GM12878 (cell line): ENCODE measurements at regions not wholly inside any gene's neighbourhood (a gene's known extent, or its start where the extent isn't known, plus 50 kb on each side); places are given as distances from the start of the nearest gene placed in this dataset.

Experiments
- ATAC-seq: fragments of 200-7000 bp; cut with Tn5 transposase; 3 replicates; pipeline ENCODE4 v1.9.1; 2020; ENCODE audit warnings: mild to moderate bottlenecking, moderate library complexity
- BruUV-seq: library from RNA; stranded (reverse); fragments of 400-500 nt; replicated peaks from 2 replicates; lab custom pipeline; 2021; lab: Mats Ljungman, UMichigan
- CTCF ChIA-PET: fragments of 300-600 bp; sonication (Branson Sonifier 250); formaldehyde crosslinking; extraction: SDS; loops from one replicate; lab custom pipeline; 2021; ENCODE audit warnings: inconsistent platforms; lab: Yijun Ruan, JAX
- POLR2A ChIA-PET: fragments of 350-600 bp; formaldehyde crosslinking; extraction: SDS; loops from one replicate; lab custom pipeline; 2021; ENCODE audit warnings: inconsistent platforms; lab: Charles Lee
- RAD21 ChIA-PET: fragments of 300-600 bp; sonication (Branson Sonifier 250); formaldehyde crosslinking; loops from one replicate; lab custom pipeline; 2023; ENCODE audit warnings: antibody characterized with exemption; ENCODE audit not compliant: unreplicated experiment; lab: Charles Lee
- SMC1A ChIA-PET: fragments of 300-600 bp; sonication (Branson Sonifier 250); formaldehyde crosslinking; loops from one replicate; lab custom pipeline; 2023; ENCODE audit not compliant: unreplicated experiment, uncharacterized antibody; lab: Charles Lee
- DNase-seq: peaks from one replicate; pipeline ENCODE4 v3.0.0-alpha.2; 2011; ENCODE audit warnings: low read depth, low spot score
- FAIRE-seq: peaks from 3 replicates; lab custom pipeline; 2011; peaks lifted over from hg19 to GRCh38; lab: Jason Lieb, UNC
- H2AFZ ChIP-seq: 2 replicates; pipeline ENCODE4 v1.6.0; 2011; ENCODE audit warnings: low read depth, low read length, control low read depth; ENCODE audit not compliant: control insufficient read depth
- H3K27ac ChIP-seq: 2 replicates; pipeline ENCODE4 v1.5.1; 2011; ENCODE audit warnings: control low read depth; ENCODE audit not compliant: control insufficient read depth, insufficient read depth
- H3K27me3 ChIP-seq, 2 experiments: replicated peaks in 1 of 2; 2 replicates each; pipeline versions ENCODE4 v1.6.0 to v1.6.1; 2011; ENCODE audit warnings: low read length in 1 of 2; ENCODE audit not compliant: control insufficient read depth in 2 of 2, insufficient read depth in 2 of 2
- H3K36me3 ChIP-seq, 2 experiments: 2 replicates each; pipeline ENCODE4 v1.5.1; 2011; ENCODE audit warnings: low read length in 1 of 2; ENCODE audit not compliant: control insufficient read depth in 2 of 2, insufficient read depth in 2 of 2
- H3K4me1 ChIP-seq: 2 replicates; pipeline ENCODE4 v1.6.1; 2011; ENCODE audit warnings: mild to moderate bottlenecking, low read length, moderate library complexity, mixed read lengths; ENCODE audit not compliant: control insufficient read depth, insufficient read depth
- H3K4me2 ChIP-seq: 2 replicates; pipeline ENCODE4 v1.6.0; 2011; ENCODE audit warnings: control low read depth; ENCODE audit not compliant: control insufficient read depth, insufficient read depth
- H3K4me3 ChIP-seq: fragments of 200-600 bp; sonication (generic); 2 replicates; pipeline ENCODE4 v1.5.1; 2016
- H3K79me2 ChIP-seq: 2 replicates; pipeline ENCODE4 v1.6.0; 2011; ENCODE audit warnings: low read length; ENCODE audit not compliant: control insufficient read depth, insufficient read depth
- H3K9ac ChIP-seq: 2 replicates; pipeline ENCODE4 v1.8.0; 2011; ENCODE audit warnings: low read length, control low read depth, mixed read lengths; ENCODE audit not compliant: control insufficient read depth, insufficient read depth
- H3K9me3 ChIP-seq: replicated peaks from 3 replicates; pipeline ENCODE4 v1.5.1; 2011; ENCODE audit warnings: mild to moderate bottlenecking, low read length; ENCODE audit not compliant: control insufficient read depth, insufficient read depth
- H4K20me1 ChIP-seq: 2 replicates; pipeline ENCODE4 v1.6.0; 2011; ENCODE audit not compliant: control insufficient read depth, insufficient read depth
- EP300 ChIP-seq, 2 experiments: fragments of 150-350 bp in 1 of 2; IDR thresholded peaks; 2 replicates each; pipeline ENCODE4 v1.6.1; 2011 to 2012; ENCODE audit warnings: low read depth in 2 of 2, low read length in 2 of 2, borderline replicate concordance in 1 of 2, improper control_type of control experiment in 1 of 2, inconsistent platforms in 1 of 2; ENCODE audit not compliant: control insufficient read depth in 1 of 2
- EZH2 ChIP-seq: IDR thresholded peaks from 2 replicates; pipeline ENCODE4 v1.6.1; 2012; ENCODE audit warnings: low read depth, mild to moderate bottlenecking, control low read depth, inconsistent platforms, low read length, borderline replicate concordance; ENCODE audit not compliant: control insufficient read depth
- IKZF1 ChIP-seq: fragments of 450-650 bp; conservative IDR thresholded peaks from 2 replicates; pipeline ENCODE4 v1.6.1; 2017; ENCODE audit warnings: antibody characterized with exemption, mild to moderate bottlenecking
- IKZF2 ChIP-seq, 2 experiments: fragments of 450-650 bp; IDR thresholded peaks; 2 replicates each; pipeline ENCODE4 v1.6.1; 2017; ENCODE audit warnings: mild to moderate bottlenecking in 2 of 2, moderate library complexity in 2 of 2
- JUND ChIP-seq: IDR thresholded peaks from 2 replicates; pipeline ENCODE4 v1.6.1; 2012; ENCODE audit warnings: low read depth, mild to moderate bottlenecking, low read length, improper control_type of control experiment, moderate library complexity
- LARP7 ChIP-seq: fragments of 450-650 bp; IDR thresholded peaks from 2 replicates; pipeline ENCODE4 v1.6.1; 2017; ENCODE audit warnings: mild to moderate bottlenecking
- MEF2B ChIP-seq: fragments of 450-650 bp; IDR thresholded peaks from 2 replicates; pipeline ENCODE4 v1.6.1; 2018; ENCODE audit warnings: mild to moderate bottlenecking, moderate library complexity; ENCODE audit not compliant: partially characterized antibody, poor library complexity, severe bottlenecking
- NBN ChIP-seq: fragments of 450-650 bp; IDR thresholded peaks from 2 replicates; pipeline ENCODE4 v1.6.1; 2016
- NR2F1 ChIP-seq: fragments of 450-650 bp; conservative IDR thresholded peaks from 2 replicates; pipeline ENCODE4 v1.6.1; 2017; ENCODE audit warnings: mild to moderate bottlenecking
- RAD21 ChIP-seq: IDR thresholded peaks from 2 replicates; pipeline ENCODE4 v1.6.1; 2011; ENCODE audit warnings: mild to moderate bottlenecking, low read depth, low read length, moderate library complexity; ENCODE audit not compliant: insufficient read depth
- SKIL ChIP-seq: fragments of 450-650 bp; IDR thresholded peaks from 2 replicates; pipeline ENCODE4 v1.6.1; 2017; ENCODE audit warnings: mild to moderate bottlenecking, low read depth, inconsistent platforms; ENCODE audit not compliant: poor library complexity, severe bottlenecking
- SP1 ChIP-seq: IDR thresholded peaks from one replicate; pipeline ENCODE4 v1.6.1; 2011; ENCODE audit warnings: low read depth, low read length
- TBL1XR1 ChIP-seq: IDR thresholded peaks from 2 replicates; pipeline ENCODE4 v1.6.1; 2012; ENCODE audit warnings: low read depth, low read length, improper control_type of control experiment
- ZNF24 ChIP-seq: fragments of 450-650 bp; IDR thresholded peaks from 2 replicates; pipeline ENCODE4 v1.6.1; 2017; ENCODE audit warnings: antibody characterized with exemption, mild to moderate bottlenecking
- WGBS: methylation state at CpG from one replicate; pipeline ENCODE4 v1.1.6; 2016; ENCODE audit warnings: low lambda C conversion rate; ENCODE audit not compliant: insufficient replicate concordance, insufficient coverage; ENCODE audit errors: missing lambda C conversion rate; 5-methylcytosine and 5-hydroxymethylcytosine counted together
- in situ Hi-C: fragments of 300-500 bp; cut with MboI; formaldehyde crosslinking; loops from 9 replicates; pipeline ENCODE4 v1.14.3; 2018; ENCODE audit warnings: mixed read lengths
- intact Hi-C: fragments of 100-400 bp; cut with micrococcal nuclease; formaldehyde crosslinking; loops from one replicate; pipeline ENCODE4 v1.14.2; 2022; ENCODE audit not compliant: unreplicated experiment
- TF ChIP-seq, protein P1 (sequence below), 3 experiments: IDR thresholded peaks in 2 of 3; conservative IDR thresholded peaks in 1 of 3; 2 replicates each; pipeline ENCODE4 v1.5.1; 2011; ENCODE audit warnings: low read depth in 3 of 3, low read length in 3 of 3, mild to moderate bottlenecking in 3 of 3, control low read depth in 2 of 3, moderate library complexity in 2 of 3, inconsistent platforms in 1 of 3, mixed read lengths in 1 of 3; ENCODE audit not compliant: control insufficient read depth in 2 of 3, insufficient read depth in 1 of 3; ENCODE audit errors: extremely low read depth in 1 of 3
- TF ChIP-seq, protein P2 (sequence below): fragments of 150-350 bp; IDR thresholded peaks from 2 replicates; pipeline ENCODE4 v1.6.1; 2014; ENCODE audit warnings: mild to moderate bottlenecking, low read depth, low read length

- TF ChIP-seq, protein P1, sequence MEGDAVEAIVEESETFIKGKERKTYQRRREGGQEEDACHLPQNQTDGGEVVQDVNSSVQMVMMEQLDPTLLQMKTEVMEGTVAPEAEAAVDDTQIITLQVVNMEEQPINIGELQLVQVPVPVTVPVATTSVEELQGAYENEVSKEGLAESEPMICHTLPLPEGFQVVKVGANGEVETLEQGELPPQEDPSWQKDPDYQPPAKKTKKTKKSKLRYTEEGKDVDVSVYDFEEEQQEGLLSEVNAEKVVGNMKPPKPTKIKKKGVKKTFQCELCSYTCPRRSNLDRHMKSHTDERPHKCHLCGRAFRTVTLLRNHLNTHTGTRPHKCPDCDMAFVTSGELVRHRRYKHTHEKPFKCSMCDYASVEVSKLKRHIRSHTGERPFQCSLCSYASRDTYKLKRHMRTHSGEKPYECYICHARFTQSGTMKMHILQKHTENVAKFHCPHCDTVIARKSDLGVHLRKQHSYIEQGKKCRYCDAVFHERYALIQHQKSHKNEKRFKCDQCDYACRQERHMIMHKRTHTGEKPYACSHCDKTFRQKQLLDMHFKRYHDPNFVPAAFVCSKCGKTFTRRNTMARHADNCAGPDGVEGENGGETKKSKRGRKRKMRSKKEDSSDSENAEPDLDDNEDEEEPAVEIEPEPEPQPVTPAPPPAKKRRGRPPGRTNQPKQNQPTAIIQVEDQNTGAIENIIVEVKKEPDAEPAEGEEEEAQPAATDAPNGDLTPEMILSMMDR (IDR thresholded peaks at IDR 0.05 in 2 of 3, conservative IDR thresholded peaks at IDR 0.05 in 1 of 3; ENCODE audit: control insufficient read depth in 2 of 3, extremely low read depth in 1 of 3, insufficient read depth in 1 of 3, low read depth in 3 of 3, low read length in 3 of 3): no peak
- TF ChIP-seq MEF2B (peak; percentile 14), NR2F1 (peak; percentile 59; the same call in 1 of the 2 replicates)
- TF ChIP-seq, all 136 proteins: peak for 7
These were observed 72.7 kb upstream of the SNRK start (continued) for GRCh38 chr3:43213631-43214030.

GRCh38 chr3:43212914-43213611, 73.3 kb upstream of the SNRK start:
- H3K9ac ChIP-seq: no peak overlapping the region
- DNase-seq: peak; percentile 35
- H3K27me3 ChIP-seq: no peaks in the 10 kb centered on the region; a peak in 1 of 4 replicates
- in situ Hi-C loops (no loop called here), intact Hi-C loops (no loop called here)
- CTCF ChIA-PET: interaction anchor here (0.9 to 1.8 kb wide), 12 partner anchors 9 to 290 kb away, joined by 3 to 13 read pairs (median 4); no protein-coding TSS in a partner anchor
- no peak overlapping the region for H3K27ac ChIP-seq
- RAD21 ChIA-PET: interaction anchor here (1.0 to 2.3 kb wide), 7 partner anchors 11 to 251 kb away, joined by 3 to 13 read pairs (median 6); no protein-coding TSS in a partner anchor
- H4K20me1 ChIP-seq: no peaks in the 10 kb centered on the region
- 28% methylated on average over 8 of the region's 8 CpGs for WGBS
- no peaks in the 10 kb centered on the region for H3K79me2 ChIP-seq
- no TSS peak for BruUV-seq
- H3K4me3 ChIP-seq: no peak overlapping the region
- SMC1A ChIA-PET: interaction anchor here (1.0 to 2.7 kb wide), 8 partner anchors 11 to 52 kb away, joined by 3 to 16 read pairs (median 4); no protein-coding TSS in a partner anchor
- no peaks in the 10 kb centered on the region for H3K9me3 ChIP-seq
- POLR2A ChIA-PET: interaction anchor here (1.7 kb wide), 1 partner anchor 78 kb away, joined by 4 read pairs; no protein-coding TSS in a partner anchor
- FAIRE-seq: no peak
- 0 out of 2 replicates have a peak overlapping the region, but pooled peaks have one; percentile 9 for H3K4me2 ChIP-seq
- H3K4me1 ChIP-seq: no peaks in the 10 kb centered on the region
- H3K36me3 ChIP-seq: no peaks in the 10 kb centered on the region
- ATAC-seq: peak; percentile 65
- H2AFZ ChIP-seq: no peak overlapping the region
- TF ChIP-seq LARP7 (no peak), ZNF24 (peak; percentile 53), NBN (peak; percentile 51; the same call in 1 of the 2 replicates), SP1 (no peak), IKZF1 (peak; percentile 96), IKZF2 (IDR thresholded peaks at IDR 0.05) (peak; percentile 79 to 84; a peak in 3 of 4 replicates), EZH2 (no peak), JUND (peak; percentile 49; the same call in 1 of the 2 replicates), RAD21 (no peak), SKIL (no peak), TBL1XR1 (no peak), EP300 (IDR thresholded peaks at IDR 0.05; ENCODE audit: borderline replicate concordance in 1 of 2, control insufficient read depth in 1 of 2, low read depth in 2 of 2, low read length in 2 of 2) (peak in 1 of 2 experiments; percentile 45; a peak in 1 of 4 replicates)
- TF ChIP-seq, protein P2, sequence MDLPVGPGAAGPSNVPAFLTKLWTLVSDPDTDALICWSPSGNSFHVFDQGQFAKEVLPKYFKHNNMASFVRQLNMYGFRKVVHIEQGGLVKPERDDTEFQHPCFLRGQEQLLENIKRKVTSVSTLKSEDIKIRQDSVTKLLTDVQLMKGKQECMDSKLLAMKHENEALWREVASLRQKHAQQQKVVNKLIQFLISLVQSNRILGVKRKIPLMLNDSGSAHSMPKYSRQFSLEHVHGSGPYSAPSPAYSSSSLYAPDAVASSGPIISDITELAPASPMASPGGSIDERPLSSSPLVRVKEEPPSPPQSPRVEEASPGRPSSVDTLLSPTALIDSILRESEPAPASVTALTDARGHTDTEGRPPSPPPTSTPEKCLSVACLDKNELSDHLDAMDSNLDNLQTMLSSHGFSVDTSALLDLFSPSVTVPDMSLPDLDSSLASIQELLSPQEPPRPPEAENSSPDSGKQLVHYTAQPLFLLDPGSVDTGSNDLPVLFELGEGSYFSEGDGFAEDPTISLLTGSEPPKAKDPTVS: no peak
